Peyer's patch (tissue), 4 donors: ENCODE measurements at regions not wholly inside any gene's neighbourhood (a gene's known extent, or its start where the extent isn't known, plus 50 kb on each side); places are given as distances from the start of the nearest gene placed in this dataset.

ENCODE experiments used
- POLR2A ChIP-seq, 2 donors: fragments of 450-650 bp; IDR thresholded peaks; one replicate each; pipeline ENCODE4 v1.5.1; 2017; ENCODE audit warnings: antibody characterized with exemption in 2 of 2, mild to moderate bottlenecking in 2 of 2, moderate library complexity in 2 of 2
- TF ChIP-seq, protein P1 (sequence below), 6 experiments: fragments of 450-650 bp in 4 of 6; fragments of 200-600 bp in 2 of 6; sonication (generic) in 1 of 6; IDR thresholded peaks; one replicate each; pipeline ENCODE4 v1.5.1; 2017 to 2019; ENCODE audit warnings: antibody characterized with exemption in 6 of 6, mild to moderate bottlenecking in 3 of 6, moderate library complexity in 1 of 6

DNA sequence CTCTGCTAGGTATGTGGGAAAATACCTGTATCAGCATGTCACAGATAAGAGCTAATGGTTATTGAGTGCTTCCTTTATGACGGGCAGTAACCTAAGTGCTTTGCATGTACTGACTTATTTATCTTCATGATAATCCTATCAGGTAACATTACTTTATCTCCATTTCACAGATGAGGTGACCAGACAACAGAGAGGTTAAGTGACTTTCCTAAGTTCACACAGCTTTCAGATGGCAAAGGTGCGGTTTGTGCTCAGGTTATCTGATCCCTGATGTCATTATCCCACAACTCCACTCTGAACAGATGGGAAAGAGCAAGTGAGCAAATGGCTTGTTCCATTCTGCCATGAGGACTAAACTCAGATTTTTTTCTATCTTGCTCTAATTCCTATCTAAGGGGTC lies 217.0 kb upstream of the PODXL start:
- TF ChIP-seq, protein P1, sequence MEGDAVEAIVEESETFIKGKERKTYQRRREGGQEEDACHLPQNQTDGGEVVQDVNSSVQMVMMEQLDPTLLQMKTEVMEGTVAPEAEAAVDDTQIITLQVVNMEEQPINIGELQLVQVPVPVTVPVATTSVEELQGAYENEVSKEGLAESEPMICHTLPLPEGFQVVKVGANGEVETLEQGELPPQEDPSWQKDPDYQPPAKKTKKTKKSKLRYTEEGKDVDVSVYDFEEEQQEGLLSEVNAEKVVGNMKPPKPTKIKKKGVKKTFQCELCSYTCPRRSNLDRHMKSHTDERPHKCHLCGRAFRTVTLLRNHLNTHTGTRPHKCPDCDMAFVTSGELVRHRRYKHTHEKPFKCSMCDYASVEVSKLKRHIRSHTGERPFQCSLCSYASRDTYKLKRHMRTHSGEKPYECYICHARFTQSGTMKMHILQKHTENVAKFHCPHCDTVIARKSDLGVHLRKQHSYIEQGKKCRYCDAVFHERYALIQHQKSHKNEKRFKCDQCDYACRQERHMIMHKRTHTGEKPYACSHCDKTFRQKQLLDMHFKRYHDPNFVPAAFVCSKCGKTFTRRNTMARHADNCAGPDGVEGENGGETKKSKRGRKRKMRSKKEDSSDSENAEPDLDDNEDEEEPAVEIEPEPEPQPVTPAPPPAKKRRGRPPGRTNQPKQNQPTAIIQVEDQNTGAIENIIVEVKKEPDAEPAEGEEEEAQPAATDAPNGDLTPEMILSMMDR (IDR thresholded peaks at IDR 0.05), result no peak
- no peak for TF ChIP-seq POLR2A (IDR thresholded peaks at IDR 0.05)
